HepG2 (cell line): ENCODE measurements at regions not wholly inside any gene's neighbourhood (a gene's known extent, or its start where the extent isn't known, plus 50 kb on each side); places are given as distances from the start of the nearest gene placed in this dataset.

Source experiments
- AKNA ChIP-seq: sonication (generic); formaldehyde crosslinking; IDR thresholded peaks from 2 replicates; pipeline ENCODE4 v1.4.0; 2020; ENCODE audit warnings: missing genetic modification reagents, borderline replicate concordance
- FOXA3 ChIP-seq: IDR thresholded peaks from 2 replicates; pipeline ENCODE4 v1.6.1; 2016; ENCODE audit warnings: missing genetic modification reagents, missing compliant biosample characterization
- FOXM1 ChIP-seq: sonication (generic); formaldehyde crosslinking; IDR thresholded peaks from 2 replicates; pipeline ENCODE4 v1.5.0; 2020; ENCODE audit warnings: missing genetic modification reagents
- GATA4 ChIP-seq: sonication (generic); IDR thresholded peaks from 2 replicates; pipeline ENCODE4 v1.6.1; 2016; ENCODE audit warnings: antibody characterized with exemption, low read depth, borderline replicate concordance
- MEIS2 ChIP-seq: sonication (generic); formaldehyde crosslinking; IDR thresholded peaks from 2 replicates; pipeline ENCODE4 v1.9.0; 2021; ENCODE audit warnings: mild to moderate bottlenecking, missing genetic modification reagents
- TBL1XR1 ChIP-seq: fragments of 150-350 bp; IDR thresholded peaks from 2 replicates; pipeline ENCODE4 v1.6.1; 2014; ENCODE audit warnings: borderline replicate concordance, low read length; ENCODE audit not compliant: partially characterized antibody
- THAP11 ChIP-seq: IDR thresholded peaks from 2 replicates; pipeline ENCODE4 v1.6.1; 2016; ENCODE audit warnings: missing biosample characterization, missing genetic modification reagents
- ZBTB21 ChIP-seq: sonication (generic); formaldehyde crosslinking; IDR thresholded peaks from 2 replicates; pipeline ENCODE4 v1.4.0; 2020; ENCODE audit warnings: missing genetic modification reagents
- ZNF761 ChIP-seq: sonication (generic); formaldehyde crosslinking; conservative IDR thresholded peaks from 2 replicates; pipeline ENCODE4 v1.4.0; 2020; ENCODE audit warnings: mild to moderate bottlenecking, missing genetic modification reagents

GRCh38 chr6:28648035-28648877 lies 122.6 kb downstream of the GPX5 start (continued):
- 0 out of 2 replicates have a peak, but pooled peaks have one; percentile 41 for TF ChIP-seq ZNF761
- TF ChIP-seq ZBTB21 (CRISPR knock-in tag) = no peak
- 0 out of 2 replicates have a peak, but pooled peaks have one; percentile 1 for TF ChIP-seq MEIS2 (CRISPR knock-in tag)
- TF ChIP-seq THAP11 (CRISPR knock-in tag) = 0 out of 2 replicates have a peak, but pooled peaks have one; percentile 52
- peak; percentile 40; the same call in 1 of the 2 replicates for TF ChIP-seq GATA4
- no peak for TF ChIP-seq FOXM1 (CRISPR knock-in tag)
- no peak for TF ChIP-seq AKNA (CRISPR knock-in tag)
- peak; percentile 19 for TF ChIP-seq TBL1XR1
- peak; percentile 60; the same call in 1 of the 2 replicates for TF ChIP-seq FOXA3 (CRISPR knock-in tag)
